ENCODE measurements at regions not wholly inside any gene's neighbourhood (a gene's known extent, or its start where the extent isn't known, plus 50 kb on each side); places are given as distances from the start of the nearest gene placed in this dataset.

- H3K4me1 ChIP-seq = no peaks in the 10 kb centered on the region
- no peaks in the 10 kb centered on the region for H3K27me3 ChIP-seq (ENCODE audit: low read depth)
- H3K27ac ChIP-seq = no peak overlapping the region
- H3K36me3 ChIP-seq = no peaks in the 10 kb centered on the region
- ATAC-seq (no peak), DNase-seq (no peak)
- TF ChIP-seq CTCF (IDR thresholded peaks at IDR 0.05) = no peak
- H3K4me3 ChIP-seq = no peak overlapping the region
- intact Hi-C loops (cut with DNase I) = no loop called here
- no peaks in the 10 kb centered on the region for H3K9me3 ChIP-seq
Measured at GRCh38 chr4:157895205-157895604, 277.6 kb downstream of the GASK1B start.

GRCh38 chr4:157889788-157890187, 283.0 kb downstream of the GASK1B start:
- DNase-seq = no peak
- Histone ChIP-seq H3K36me3 (no peaks in the 10 kb centered on the region), H3K9me3 (no peaks in the 10 kb centered on the region), H3K27ac (no peak overlapping the region), H3K4me3 (no peak overlapping the region), H3K27me3 (ENCODE audit: low read depth) (no peaks in the 10 kb centered on the region), H3K4me1 (no peaks in the 10 kb centered on the region)
- no peak for ATAC-seq
- intact Hi-C loops (cut with DNase I) = no loop called here
- no peak for TF ChIP-seq CTCF (IDR thresholded peaks at IDR 0.05)

GRCh38 chr4:157888281-157888680, 284.5 kb downstream of the GASK1B start:
- no peak for DNase-seq
- intact Hi-C loops (cut with DNase I) = no loop called here
- Histone ChIP-seq H3K27me3 (ENCODE audit: low read depth) (no peaks in the 10 kb centered on the region), H3K4me3 (no peak overlapping the region), H3K27ac (no peak overlapping the region), H3K4me1 (no peaks in the 10 kb centered on the region), H3K9me3 (no peaks in the 10 kb centered on the region), H3K36me3 (no peaks in the 10 kb centered on the region)
- no peak for TF ChIP-seq CTCF (IDR thresholded peaks at IDR 0.05)
- ATAC-seq = no peak

- intact Hi-C loops (cut with DNase I) = no loop called here
- no peaks in the 10 kb centered on the region for H3K4me1 ChIP-seq
- ATAC-seq = no peak
- no peak overlapping the region for H3K4me3 ChIP-seq
- H3K9me3 ChIP-seq = no peaks in the 10 kb centered on the region
- no peaks in the 10 kb centered on the region for H3K27me3 ChIP-seq (ENCODE audit: low read depth)
- H3K36me3 ChIP-seq = no peaks in the 10 kb centered on the region
- no peak overlapping the region for H3K27ac ChIP-seq
- no peak for TF ChIP-seq CTCF (IDR thresholded peaks at IDR 0.05)
- DNase-seq = no peak
Measured at GRCh38 chr4:157887316-157887715, 285.5 kb downstream of the GASK1B start.

GRCh38 chr4:157886645-157887044, 286.2 kb downstream of the GASK1B start:
- DNase-seq (no peak), ATAC-seq (no peak)
- intact Hi-C loops (cut with DNase I) = no loop called here
- TF ChIP-seq CTCF (IDR thresholded peaks at IDR 0.05) = no peak
- Histone ChIP-seq H3K4me1 (no peaks in the 10 kb centered on the region), H3K4me3 (no peak overlapping the region), H3K9me3 (no peaks in the 10 kb centered on the region), H3K27ac (no peak overlapping the region), H3K27me3 (ENCODE audit: low read depth) (no peaks in the 10 kb centered on the region), H3K36me3 (no peaks in the 10 kb centered on the region)

- H3K9me3 ChIP-seq = no peaks in the 10 kb centered on the region
- intact Hi-C loops (cut with DNase I) = no loop called here
- no peak for DNase-seq
- H3K27ac ChIP-seq = no peak overlapping the region
- TF ChIP-seq CTCF (IDR thresholded peaks at IDR 0.05) = no peak
- H3K27me3 ChIP-seq (ENCODE audit: low read depth) = no peaks in the 10 kb centered on the region
- no peak for ATAC-seq
- no peaks in the 10 kb centered on the region for H3K36me3 ChIP-seq
- H3K4me1 ChIP-seq = no peaks in the 10 kb centered on the region
- H3K4me3 ChIP-seq = no peak overlapping the region
Measured at GRCh38 chr4:157885811-157886210, 287.0 kb downstream of the GASK1B start.
